NB4 (cell line): ENCODE measurements at regions not wholly inside any gene's neighbourhood (a gene's known extent, or its start where the extent isn't known, plus 50 kb on each side); places are given as distances from the start of the nearest gene placed in this dataset.

Source experiments
- CTCF ChIP-seq: IDR thresholded peaks from one replicate; pipeline ENCODE4 v1.5.1; 2012; ENCODE audit warnings: low read depth, low read length
- TF ChIP-seq, protein P1 (sequence below): IDR thresholded peaks from 2 replicates; pipeline ENCODE4 v1.6.1; 2011; ENCODE audit warnings: low read depth, low read length

GRCh38 chr10:121687095-121687813, 89.0 kb upstream of the FGFR2 start:
- TF ChIP-seq CTCF = no peak
- TF ChIP-seq, protein P1, sequence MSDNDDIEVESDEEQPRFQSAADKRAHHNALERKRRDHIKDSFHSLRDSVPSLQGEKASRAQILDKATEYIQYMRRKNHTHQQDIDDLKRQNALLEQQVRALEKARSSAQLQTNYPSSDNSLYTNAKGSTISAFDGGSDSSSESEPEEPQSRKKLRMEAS = no peak
